ENCODE measurements at regions not wholly inside any gene's neighbourhood (a gene's known extent, or its start where the extent isn't known, plus 50 kb on each side); places are given as distances from the start of the nearest gene placed in this dataset. TPM values are rescaled to one million over a fixed set of nuclear protein-coding genes. Genes with fewer than 3 reads are reported as not detected.

DNA sequence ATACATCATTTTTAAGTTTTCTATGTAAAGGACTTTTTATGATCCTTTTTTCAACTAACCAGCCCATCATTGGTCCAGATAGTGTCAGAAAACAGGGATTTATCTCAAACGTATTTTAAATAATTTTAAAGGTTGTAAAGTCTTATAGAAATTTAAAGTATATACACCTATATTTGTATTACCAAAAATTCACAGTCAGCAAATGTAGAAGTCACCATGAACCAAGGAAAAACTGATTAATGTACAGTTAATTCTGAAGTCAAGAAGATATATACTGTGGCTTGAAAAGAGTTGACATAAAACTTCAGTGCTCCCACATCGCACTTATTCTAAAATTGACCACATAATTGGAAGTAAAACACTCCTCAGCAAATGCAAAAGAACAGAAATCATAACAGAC is 52.4 kb upstream of the MAP2 start (continued):
- TF ChIP-seq ZBTB33 (IDR thresholded peaks at IDR 0.05) (no peak), HNF4A (conservative IDR thresholded peaks at IDR 0.05) (no peak), ATF3 (IDR thresholded peaks at IDR 0.05) (no peak), HNF4G (IDR thresholded peaks at IDR 0.05) (no peak)

Small RNA genes lying in the stretch of these regions (small RNA-seq; reads per million reads assigned to genes)
- gene RNA5SP117: not detected
